Esophagus squamous epithelium (tissue), 4 donors: ENCODE measurements at regions not wholly inside any gene's neighbourhood (a gene's known extent, or its start where the extent isn't known, plus 50 kb on each side); places are given as distances from the start of the nearest gene placed in this dataset.

Experiments
- POLR2A ChIP-seq, 4 donors: fragments of 450-650 bp; IDR thresholded peaks; one replicate each; pipeline ENCODE4 v1.6.1; 2017; ENCODE audit warnings: antibody characterized with exemption in 4 of 4, mild to moderate bottlenecking in 4 of 4, moderate library complexity in 3 of 4
- TF ChIP-seq, protein P1 (sequence below), 6 experiments: fragments of 450-650 bp in 4 of 6; fragments of 200-600 bp in 2 of 6; sonication (generic) in 2 of 6; IDR thresholded peaks; one replicate each; pipeline ENCODE4 v1.5.1; 2016 to 2019; ENCODE audit warnings: antibody characterized with exemption in 6 of 6, mild to moderate bottlenecking in 4 of 6, moderate library complexity in 4 of 6

DNA sequence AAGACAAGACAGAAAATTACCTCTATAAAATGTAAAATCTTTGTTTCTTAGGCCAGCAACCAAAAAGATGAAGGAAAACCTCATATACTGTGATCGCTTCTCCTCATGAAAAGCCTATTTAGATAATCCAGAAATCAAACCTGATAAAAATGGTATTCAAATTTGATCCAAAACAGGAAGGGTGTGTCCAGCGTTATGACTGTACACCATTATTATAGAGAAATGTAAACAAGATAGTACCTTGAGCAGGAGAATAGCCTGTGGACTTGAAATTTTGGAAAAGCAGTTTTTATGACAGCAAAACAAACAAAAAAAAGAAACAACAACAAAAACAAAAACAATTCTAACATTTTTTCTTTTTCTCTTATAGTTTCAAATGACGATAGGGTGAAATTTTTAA is 1382.8 kb upstream of the CDH9 start:
- TF ChIP-seq, protein P1, sequence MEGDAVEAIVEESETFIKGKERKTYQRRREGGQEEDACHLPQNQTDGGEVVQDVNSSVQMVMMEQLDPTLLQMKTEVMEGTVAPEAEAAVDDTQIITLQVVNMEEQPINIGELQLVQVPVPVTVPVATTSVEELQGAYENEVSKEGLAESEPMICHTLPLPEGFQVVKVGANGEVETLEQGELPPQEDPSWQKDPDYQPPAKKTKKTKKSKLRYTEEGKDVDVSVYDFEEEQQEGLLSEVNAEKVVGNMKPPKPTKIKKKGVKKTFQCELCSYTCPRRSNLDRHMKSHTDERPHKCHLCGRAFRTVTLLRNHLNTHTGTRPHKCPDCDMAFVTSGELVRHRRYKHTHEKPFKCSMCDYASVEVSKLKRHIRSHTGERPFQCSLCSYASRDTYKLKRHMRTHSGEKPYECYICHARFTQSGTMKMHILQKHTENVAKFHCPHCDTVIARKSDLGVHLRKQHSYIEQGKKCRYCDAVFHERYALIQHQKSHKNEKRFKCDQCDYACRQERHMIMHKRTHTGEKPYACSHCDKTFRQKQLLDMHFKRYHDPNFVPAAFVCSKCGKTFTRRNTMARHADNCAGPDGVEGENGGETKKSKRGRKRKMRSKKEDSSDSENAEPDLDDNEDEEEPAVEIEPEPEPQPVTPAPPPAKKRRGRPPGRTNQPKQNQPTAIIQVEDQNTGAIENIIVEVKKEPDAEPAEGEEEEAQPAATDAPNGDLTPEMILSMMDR (IDR thresholded peaks at IDR 0.05): no peak
- no peak for TF ChIP-seq POLR2A (IDR thresholded peaks at IDR 0.05)
